Muscle of arm (tissue), 1 donor: ENCODE measurements at regions not wholly inside any gene's neighbourhood (a gene's known extent, or its start where the extent isn't known, plus 50 kb on each side); places are given as distances from the start of the nearest gene placed in this dataset.

ENCODE experiments used
- DNase-seq: peaks from one replicate; pipeline ENCODE4 v3.0.0-alpha.2; 2013

- DNase-seq: no peak
Measured at GRCh38 chr3:159896543-159896942, 92.1 kb upstream of the IL12A start.

GRCh38 chr3:159897331-159898075, 91.1 kb upstream of the IL12A start:
- no peak for DNase-seq

GRCh38 chr3:159898147-159898546, 90.5 kb upstream of the IL12A start:
- no peak for DNase-seq

- DNase-seq: no peak
Measured at GRCh38 chr3:159899166-159899565, 89.5 kb upstream of the IL12A start.

- no peak for DNase-seq
Measured at GRCh38 chr3:159902546-159903314, 85.9 kb upstream of the IL12A start.

- DNase-seq: no peak
Measured at GRCh38 chr3:159904455-159904854, 84.2 kb upstream of the IL12A start.

- DNase-seq: no peak
Measured at GRCh38 chr3:159904911-159905310, 83.7 kb upstream of the IL12A start.

- DNase-seq: no peak
Measured at GRCh38 chr3:159907828-159908227, 80.8 kb upstream of the IL12A start.

GRCh38 chr3:159910991-159911663, 77.5 kb upstream of the IL12A start:
- DNase-seq: no peak

- DNase-seq: no peak
Measured at GRCh38 chr3:159911664-159912037, 77.0 kb upstream of the IL12A start.

GRCh38 chr3:159913712-159914414, 74.8 kb upstream of the IL12A start:
- no peak for DNase-seq

- DNase-seq: no peak
Measured at GRCh38 chr3:159914426-159914825, 74.2 kb upstream of the IL12A start.

- DNase-seq: no peak
Measured at GRCh38 chr3:159916052-159916451, 72.6 kb upstream of the IL12A start.

GRCh38 chr3:159917141-159917540, 71.5 kb upstream of the IL12A start:
- no peak for DNase-seq

GRCh38 chr3:159919873-159920272, 68.8 kb upstream of the IL12A start:
- no peak for DNase-seq

GRCh38 chr3:159922193-159922840, 66.3 kb upstream of the IL12A start:
- DNase-seq: no peak

- no peak for DNase-seq
Measured at GRCh38 chr3:159922861-159923312, 65.7 kb upstream of the IL12A start.

GRCh38 chr3:159923336-159923735, 65.3 kb upstream of the IL12A start:
- no peak for DNase-seq

GRCh38 chr3:159923956-159924355, 64.7 kb upstream of the IL12A start:
- no peak for DNase-seq

- no peak for DNase-seq
Measured at GRCh38 chr3:159924411-159924810, 64.2 kb upstream of the IL12A start.

- DNase-seq: no peak
Measured at GRCh38 chr3:159925248-159925647, 63.4 kb upstream of the IL12A start.

GRCh38 chr3:159926573-159926972, 62.1 kb upstream of the IL12A start:
- no peak for DNase-seq
